ENCODE measurements at regions not wholly inside any gene's neighbourhood (a gene's known extent, or its start where the extent isn't known, plus 50 kb on each side); places are given as distances from the start of the nearest gene placed in this dataset.
A peak's percentile ranks its signal among the peaks of the same experiment; 100 is the strongest.
"Not testable (repeated sequence)": the region's sequence is repeated elsewhere in the genome, so short reads cannot be mapped to it uniquely, and the experiment has no call there.

DNA sequence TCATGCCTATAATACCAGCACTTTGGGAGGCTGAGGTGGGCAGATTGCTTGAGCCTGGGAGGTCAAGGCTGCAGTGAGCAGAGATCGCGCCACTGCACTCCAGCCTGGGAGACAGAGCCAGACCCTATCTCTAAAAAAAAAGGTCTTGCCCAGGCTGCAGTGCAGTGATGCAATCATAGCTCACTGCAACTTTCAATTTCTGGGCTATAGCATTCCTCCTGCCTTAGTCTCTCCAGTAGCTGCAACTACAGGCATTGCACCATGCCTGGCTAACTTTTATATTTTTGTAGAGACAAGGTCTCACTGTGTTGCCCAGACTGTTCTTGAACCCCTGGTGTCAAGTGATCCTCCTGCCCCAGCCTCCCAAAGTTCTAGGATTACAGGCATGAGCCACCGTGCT, 90.4 kb upstream of the TSC22D1 start:
- H3K4me3 ChIP-seq (ENCODE audit: low read length); H3K9ac ChIP-seq (ENCODE audit: low read depth, low read length); H3K9me3 ChIP-seq (ENCODE audit: insufficient read depth, low read depth, low read length); H3K27me3 ChIP-seq (ENCODE audit: insufficient read depth, low read length); H3K27ac ChIP-seq (ENCODE audit: low read length); H3K36me3 ChIP-seq (ENCODE audit: insufficient read depth, low read depth, low read length): not testable (repeated sequence)
- H3K4me1 ChIP-seq (ENCODE audit: insufficient read depth, low read length), result peaks cover 14% of the 10 kb centered on the region

DNA sequence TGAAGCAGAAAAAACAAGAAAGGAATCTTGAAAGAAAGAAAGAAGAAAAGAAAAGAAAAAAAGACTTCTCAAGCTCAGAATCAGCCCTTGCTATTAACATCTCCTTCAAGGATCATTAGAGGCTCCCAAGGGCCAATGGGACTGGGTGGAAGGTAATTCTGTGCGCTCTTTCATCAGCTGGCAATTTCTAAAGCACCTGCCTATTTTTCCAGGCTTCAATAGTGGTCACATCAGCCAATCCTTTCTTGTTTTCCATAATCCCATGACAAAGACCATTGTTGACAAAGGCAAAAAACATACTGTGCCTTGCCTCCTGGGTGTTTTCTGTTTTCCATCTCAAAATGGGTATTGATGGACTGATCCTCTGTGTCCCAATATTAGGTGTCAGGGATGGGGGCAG, 88.2 kb upstream of the TSC22D1 start:
- Histone ChIP-seq H3K4me3 (ENCODE audit: low read length) (peak overlapping the region; percentile 16; the same call in 1 of the 2 replicates), H3K9ac (ENCODE audit: low read depth, low read length) (peak overlapping the region; percentile 2; the same call in 1 of the 2 replicates), H3K9me3 (ENCODE audit: insufficient read depth, low read depth, low read length) (no peaks in the 10 kb centered on the region), H3K27me3 (ENCODE audit: insufficient read depth, low read length) (no peaks in the 10 kb centered on the region), H3K27ac (ENCODE audit: low read length) (no peak overlapping the region), H3K4me1 (ENCODE audit: insufficient read depth, low read length) (peaks cover 14% of the 10 kb centered on the region), H3K36me3 (ENCODE audit: insufficient read depth, low read depth, low read length) (no peaks in the 10 kb centered on the region)

DNA sequence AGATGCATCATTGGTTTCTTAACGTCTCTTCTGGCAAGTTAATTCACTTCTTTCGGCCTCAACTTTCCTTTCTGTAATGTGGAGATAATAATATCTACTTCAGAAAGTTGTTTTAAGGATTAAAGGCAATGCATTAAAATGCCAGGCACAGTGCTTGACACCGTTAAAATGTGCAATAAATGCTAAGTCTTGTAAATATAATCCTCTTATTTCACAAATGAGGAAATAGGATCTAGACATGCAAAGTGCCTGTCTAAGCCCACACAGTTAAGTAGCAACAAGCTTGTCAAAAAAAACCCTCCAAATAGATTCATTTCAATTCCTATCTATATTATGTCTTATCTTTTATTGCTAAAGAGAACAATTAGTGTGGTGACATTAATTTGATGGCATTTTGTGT, 86.4 kb upstream of the TSC22D1 start:
- Histone ChIP-seq H3K27me3 (ENCODE audit: insufficient read depth, low read length) (no peaks in the 10 kb centered on the region), H3K4me3 (ENCODE audit: low read length) (no peak overlapping the region), H3K27ac (ENCODE audit: low read length) (no peak overlapping the region), H3K36me3 (ENCODE audit: insufficient read depth, low read depth, low read length) (no peaks in the 10 kb centered on the region), H3K9me3 (ENCODE audit: insufficient read depth, low read depth, low read length) (no peaks in the 10 kb centered on the region), H3K9ac (ENCODE audit: low read depth, low read length) (no peak overlapping the region), H3K4me1 (ENCODE audit: insufficient read depth, low read length) (peaks cover 11% of the 10 kb centered on the region)

DNA sequence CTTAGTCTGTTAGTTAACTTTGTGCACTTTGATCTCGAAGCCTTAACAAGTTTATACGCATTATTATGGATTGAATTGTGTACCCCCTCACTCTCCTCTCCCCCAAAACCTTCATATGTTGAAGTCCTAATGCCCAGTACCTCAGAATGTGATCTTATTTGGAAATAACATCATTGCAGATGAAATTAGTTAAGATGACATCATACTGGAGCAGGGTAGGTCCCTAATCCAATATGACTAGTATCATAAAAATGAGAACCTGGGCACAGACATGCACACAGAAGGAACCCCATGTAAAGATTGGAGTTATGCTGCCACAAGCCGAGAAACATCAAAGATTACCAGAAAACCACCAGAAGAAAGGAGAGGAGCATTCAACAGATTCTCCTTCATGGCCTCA, 85.8 kb upstream of the TSC22D1 start:
- no peak overlapping the region for H3K27ac ChIP-seq (ENCODE audit: low read length)
- no peak overlapping the region for H3K9ac ChIP-seq (ENCODE audit: low read depth, low read length)
- H3K4me3 ChIP-seq (ENCODE audit: low read length), result no peak overlapping the region
- H3K9me3 ChIP-seq (ENCODE audit: insufficient read depth, low read depth, low read length), result no peaks in the 10 kb centered on the region
- H3K36me3 ChIP-seq (ENCODE audit: insufficient read depth, low read depth, low read length), result no peaks in the 10 kb centered on the region
- peaks cover 11% of the 10 kb centered on the region for H3K4me1 ChIP-seq (ENCODE audit: insufficient read depth, low read length)
- no peaks in the 10 kb centered on the region for H3K27me3 ChIP-seq (ENCODE audit: insufficient read depth, low read length)

- H3K27ac ChIP-seq (ENCODE audit: low read length), result no peak overlapping the region
- H3K4me1 ChIP-seq (ENCODE audit: insufficient read depth, low read length), result peaks cover 11% of the 10 kb centered on the region
- no peaks in the 10 kb centered on the region for H3K9me3 ChIP-seq (ENCODE audit: insufficient read depth, low read depth, low read length)
- H3K36me3 ChIP-seq (ENCODE audit: insufficient read depth, low read depth, low read length), result no peaks in the 10 kb centered on the region
- H3K27me3 ChIP-seq (ENCODE audit: insufficient read depth, low read length), result no peaks in the 10 kb centered on the region
- no peak overlapping the region for H3K4me3 ChIP-seq (ENCODE audit: low read length)
- no peak overlapping the region for H3K9ac ChIP-seq (ENCODE audit: low read depth, low read length)
Observed at GRCh38 chr13:44660050-44660449, 83.9 kb upstream of the TSC22D1 start.

DNA sequence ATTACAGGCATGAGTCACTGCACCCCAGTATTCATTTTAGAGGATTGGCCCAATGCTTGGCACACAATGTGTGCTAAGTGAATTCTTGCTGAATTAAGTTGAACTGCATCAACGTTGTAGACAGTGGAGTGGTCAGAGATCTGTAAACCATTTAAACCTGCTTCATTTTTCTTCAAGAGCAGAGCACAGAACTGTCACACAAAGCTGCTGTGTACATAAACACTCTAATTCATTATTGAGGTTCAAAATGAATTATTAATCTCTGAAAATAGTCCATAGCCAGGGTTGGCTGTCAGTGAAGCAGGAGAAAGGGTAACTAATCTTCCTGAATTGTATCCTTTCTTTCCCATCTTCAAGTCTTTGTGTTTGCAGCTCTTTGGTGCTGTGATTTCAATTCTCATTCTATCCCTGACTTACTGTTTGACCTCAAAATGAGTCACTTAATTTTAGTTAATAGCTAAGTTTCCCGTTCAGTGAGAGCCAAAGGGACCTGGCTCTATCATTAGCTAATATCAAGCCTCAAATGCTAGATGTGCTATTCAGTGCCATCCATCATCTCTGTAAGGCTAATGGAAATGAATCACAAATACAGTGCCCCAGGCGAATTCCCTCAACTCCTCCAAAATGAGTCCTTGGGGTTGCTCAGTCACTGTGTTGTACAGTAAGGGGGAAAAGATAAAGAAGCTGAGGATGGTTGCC, 77.0 kb upstream of the TSC22D1 start:
- H3K4me1 ChIP-seq (ENCODE audit: insufficient read depth, low read length), result peaks cover 15% of the 10 kb centered on the region; the same call in 1 of the 2 replicates
- no peaks in the 10 kb centered on the region for H3K27me3 ChIP-seq (ENCODE audit: insufficient read depth, low read length)
- no peak overlapping the region for H3K4me3 ChIP-seq (ENCODE audit: low read length)
- H3K36me3 ChIP-seq (ENCODE audit: insufficient read depth, low read depth, low read length), result no peaks in the 10 kb centered on the region
- H3K9me3 ChIP-seq (ENCODE audit: insufficient read depth, low read depth, low read length), result no peaks in the 10 kb centered on the region
- no peak overlapping the region for H3K27ac ChIP-seq (ENCODE audit: low read length)
- no peak overlapping the region for H3K9ac ChIP-seq (ENCODE audit: low read depth, low read length)

DNA sequence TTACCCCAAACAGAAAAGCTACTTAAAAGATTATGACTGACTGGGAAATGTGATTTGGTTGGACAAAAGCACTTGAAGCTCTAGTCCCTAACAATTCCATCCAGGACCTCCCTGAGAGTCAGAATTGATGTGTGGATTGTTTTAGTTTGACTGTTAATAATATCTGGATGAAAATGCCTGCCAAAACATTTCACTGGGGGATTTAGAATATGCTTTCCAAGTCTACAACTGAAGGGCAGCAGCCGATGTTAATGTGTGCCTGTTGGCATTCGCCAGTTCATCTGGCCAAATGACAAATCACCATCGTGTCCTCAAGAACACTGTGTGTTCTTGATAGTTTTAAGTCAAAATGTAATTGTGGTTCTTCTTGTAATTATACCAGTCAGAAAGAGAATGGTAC, 76.0 kb upstream of the TSC22D1 start:
- Histone ChIP-seq H3K27me3 (ENCODE audit: insufficient read depth, low read length) (no peaks in the 10 kb centered on the region), H3K9ac (ENCODE audit: low read depth, low read length) (no peak overlapping the region), H3K36me3 (ENCODE audit: insufficient read depth, low read depth, low read length) (no peaks in the 10 kb centered on the region), H3K27ac (ENCODE audit: low read length) (no peak overlapping the region), H3K4me3 (ENCODE audit: low read length) (no peak overlapping the region), H3K4me1 (ENCODE audit: insufficient read depth, low read length) (peaks cover 15% of the 10 kb centered on the region; the same call in 1 of the 2 replicates), H3K9me3 (ENCODE audit: insufficient read depth, low read depth, low read length) (no peaks in the 10 kb centered on the region)

GRCh38 chr13:44651724-44652123, 75.6 kb upstream of the TSC22D1 start:
- Histone ChIP-seq H3K27me3 (ENCODE audit: insufficient read depth, low read length) (no peaks in the 10 kb centered on the region), H3K9me3 (ENCODE audit: insufficient read depth, low read depth, low read length) (no peaks in the 10 kb centered on the region), H3K9ac (ENCODE audit: low read depth, low read length) (no peak overlapping the region), H3K4me1 (ENCODE audit: insufficient read depth, low read length) (peaks cover 15% of the 10 kb centered on the region; the same call in 1 of the 2 replicates), H3K27ac (ENCODE audit: low read length) (no peak overlapping the region), H3K4me3 (ENCODE audit: low read length) (no peak overlapping the region), H3K36me3 (ENCODE audit: insufficient read depth, low read depth, low read length) (no peaks in the 10 kb centered on the region)

DNA sequence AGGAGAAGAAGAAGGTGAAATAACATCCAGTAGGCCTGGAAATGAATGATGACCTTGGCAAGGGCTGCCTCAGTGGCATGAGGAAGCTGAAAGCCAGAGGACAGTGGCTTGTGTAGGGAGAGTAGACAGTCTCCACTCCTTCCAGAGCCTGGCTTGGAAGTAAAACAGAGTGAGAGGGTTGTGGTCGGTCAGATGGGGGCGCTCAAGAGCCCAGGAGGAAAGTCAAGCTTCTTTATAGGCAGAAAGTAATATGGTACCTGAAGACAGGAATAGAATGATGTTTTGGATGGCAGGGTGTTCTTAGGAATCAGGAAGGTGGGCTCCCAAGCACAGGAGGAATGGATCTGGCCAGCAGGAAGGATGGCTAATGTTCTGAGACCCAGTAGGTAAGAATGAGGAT, 75.1 kb upstream of the TSC22D1 start:
- Histone ChIP-seq H3K36me3 (ENCODE audit: insufficient read depth, low read depth, low read length) (no peaks in the 10 kb centered on the region), H3K4me3 (ENCODE audit: low read length) (no peak overlapping the region), H3K27ac (ENCODE audit: low read length) (no peak overlapping the region), H3K9me3 (ENCODE audit: insufficient read depth, low read depth, low read length) (no peaks in the 10 kb centered on the region), H3K9ac (ENCODE audit: low read depth, low read length) (no peak overlapping the region), H3K4me1 (ENCODE audit: insufficient read depth, low read length) (peaks cover 15% of the 10 kb centered on the region; the same call in 1 of the 2 replicates), H3K27me3 (ENCODE audit: insufficient read depth, low read length) (no peaks in the 10 kb centered on the region)

DNA sequence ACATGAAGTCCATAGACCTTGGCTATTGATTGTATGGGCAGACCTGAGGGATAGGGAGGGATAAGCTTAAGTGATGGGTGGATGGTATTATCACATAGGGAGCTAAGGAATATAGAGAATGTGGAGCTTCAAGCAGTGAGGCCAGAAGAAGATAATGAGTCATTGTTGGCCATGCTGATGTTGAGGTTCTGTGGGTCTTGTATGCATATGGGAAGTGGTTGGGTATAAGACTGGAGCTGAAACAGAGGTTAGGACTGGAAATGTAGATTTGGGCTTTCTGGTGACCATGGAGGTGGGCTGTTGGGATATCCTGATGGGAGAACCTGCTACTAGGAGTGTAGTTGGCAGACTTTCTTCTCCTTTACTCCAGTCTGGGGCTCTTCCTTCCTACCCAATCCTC, 73.7 kb upstream of the TSC22D1 start:
- H3K27ac ChIP-seq (ENCODE audit: low read length), result no peak overlapping the region
- no peaks in the 10 kb centered on the region for H3K36me3 ChIP-seq (ENCODE audit: insufficient read depth, low read depth, low read length)
- H3K9me3 ChIP-seq (ENCODE audit: insufficient read depth, low read depth, low read length), result no peaks in the 10 kb centered on the region
- no peak overlapping the region for H3K4me3 ChIP-seq (ENCODE audit: low read length)
- H3K4me1 ChIP-seq (ENCODE audit: insufficient read depth, low read length), result peaks cover 15% of the 10 kb centered on the region; the same call in 1 of the 2 replicates
- no peaks in the 10 kb centered on the region for H3K27me3 ChIP-seq (ENCODE audit: insufficient read depth, low read length)
- no peak overlapping the region for H3K9ac ChIP-seq (ENCODE audit: low read depth, low read length)

GRCh38 chr13:44649104-44649428, 72.9 kb upstream of the TSC22D1 start:
- peaks cover 15% of the 10 kb centered on the region; the same call in 1 of the 2 replicates for H3K4me1 ChIP-seq (ENCODE audit: insufficient read depth, low read length)
- H3K36me3 ChIP-seq (ENCODE audit: insufficient read depth, low read depth, low read length), result no peaks in the 10 kb centered on the region
- H3K4me3 ChIP-seq (ENCODE audit: low read length), result peak overlapping the region; percentile 52; the same call in 1 of the 2 replicates
- H3K27me3 ChIP-seq (ENCODE audit: insufficient read depth, low read length), result no peaks in the 10 kb centered on the region
- no peak overlapping the region for H3K9ac ChIP-seq (ENCODE audit: low read depth, low read length)
- H3K27ac ChIP-seq (ENCODE audit: low read length), result no peak overlapping the region
- no peaks in the 10 kb centered on the region for H3K9me3 ChIP-seq (ENCODE audit: insufficient read depth, low read depth, low read length)

GRCh38 chr13:44648392-44649103, 72.4 kb upstream of the TSC22D1 start:
- H3K4me1 ChIP-seq (ENCODE audit: insufficient read depth, low read length), result peaks cover 15% of the 10 kb centered on the region; the same call in 1 of the 2 replicates
- H3K9me3 ChIP-seq (ENCODE audit: insufficient read depth, low read depth, low read length), result no peaks in the 10 kb centered on the region
- H3K27ac ChIP-seq (ENCODE audit: low read length), result no peak overlapping the region
- H3K27me3 ChIP-seq (ENCODE audit: insufficient read depth, low read length), result no peaks in the 10 kb centered on the region
- no peak overlapping the region for H3K9ac ChIP-seq (ENCODE audit: low read depth, low read length)
- no peaks in the 10 kb centered on the region for H3K36me3 ChIP-seq (ENCODE audit: insufficient read depth, low read depth, low read length)
- peak overlapping the region; percentile 52 for H3K4me3 ChIP-seq (ENCODE audit: low read length)

Data from iPS-20b (cell line).